GM21576 (cell line): ENCODE measurements at regions not wholly inside any gene's neighbourhood (a gene's known extent, or its start where the extent isn't known, plus 50 kb on each side); places are given as distances from the start of the nearest gene placed in this dataset.

Experiments
- ATAC-seq: cut with Tn5 transposase; IDR thresholded peaks from one replicate; pipeline ENCODE4 v1.9.1; 2021; ENCODE audit warnings: mild to moderate bottlenecking, moderate library complexity; ENCODE audit not compliant: unreplicated experiment

DNA sequence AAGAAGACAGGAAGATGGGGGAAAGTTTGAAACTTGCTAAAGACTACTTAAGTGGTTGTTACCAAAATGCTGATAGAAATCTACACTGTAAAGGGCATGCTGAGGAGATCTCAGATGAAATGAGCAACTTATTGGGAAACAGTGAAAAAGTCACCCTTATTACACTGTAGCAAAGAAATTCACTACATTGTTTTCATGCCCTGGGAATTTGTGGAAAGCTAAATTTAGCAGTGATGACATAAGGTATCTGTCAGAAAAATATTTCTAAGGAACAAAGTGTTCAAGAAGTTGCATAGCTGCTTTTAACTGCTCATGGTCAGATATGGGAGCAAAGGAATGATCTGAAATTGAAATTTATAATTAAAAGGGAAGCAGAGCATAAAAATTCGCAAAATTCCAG is 702.4 kb upstream of the LRRC4C start:
- ATAC-seq: no peak

DNA sequence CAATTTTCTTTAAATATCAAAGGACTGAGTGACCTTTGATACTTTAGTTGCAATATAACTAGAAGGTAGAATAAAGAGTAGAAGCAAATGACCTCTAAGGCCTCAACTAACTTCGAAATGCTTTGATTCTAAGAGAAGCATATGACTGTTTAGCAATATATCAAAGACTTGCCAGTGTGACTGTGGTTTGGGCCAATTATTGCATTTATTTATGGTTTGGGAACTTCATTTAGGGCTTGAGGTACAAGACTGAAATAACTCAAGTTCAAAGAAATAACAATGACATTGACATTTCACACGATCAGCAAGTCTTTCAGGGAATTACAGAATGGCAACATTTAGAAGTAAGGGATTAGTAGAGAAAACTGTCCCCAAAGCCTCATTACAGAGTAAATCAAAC is 709.7 kb upstream of the LRRC4C start:
- no peak for ATAC-seq

DNA sequence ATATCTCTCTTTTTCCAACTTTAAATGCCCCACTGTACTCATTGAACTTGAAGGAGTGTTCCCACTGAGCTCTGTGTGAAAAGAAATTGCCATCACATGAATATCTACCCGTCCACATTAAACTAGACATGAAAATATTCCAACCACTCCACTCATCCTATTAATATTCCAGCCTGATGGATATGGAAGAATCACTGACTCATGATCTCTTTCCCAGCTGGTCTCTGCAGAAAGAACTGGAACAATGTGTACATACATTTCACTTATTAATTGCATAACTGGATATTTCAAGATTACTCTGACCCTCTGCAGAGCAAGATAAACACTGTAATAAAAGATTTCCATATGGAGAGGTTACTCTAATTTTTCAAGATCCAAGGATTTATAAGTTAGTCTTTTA is 711.1 kb upstream of the LRRC4C start:
- no peak for ATAC-seq

DNA sequence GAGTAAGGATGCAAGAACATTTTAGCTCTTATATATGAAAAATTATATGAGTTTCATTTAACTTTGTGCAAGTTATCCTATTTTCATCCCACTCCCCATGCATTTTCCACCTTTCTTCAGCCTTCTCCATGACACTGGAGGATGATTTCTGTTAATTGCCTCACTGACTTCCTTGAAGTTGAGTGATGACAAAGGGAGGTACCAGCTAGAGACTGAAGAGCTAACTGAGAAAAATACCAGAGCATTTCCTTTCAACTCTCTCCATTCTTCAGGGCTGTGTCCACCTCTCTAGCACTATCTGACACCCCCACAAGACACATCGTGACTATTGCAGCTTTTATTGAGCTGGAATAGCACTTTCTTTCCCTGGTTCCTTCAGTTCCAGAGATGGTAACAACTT is 711.6 kb upstream of the LRRC4C start:
- ATAC-seq: no peak

DNA sequence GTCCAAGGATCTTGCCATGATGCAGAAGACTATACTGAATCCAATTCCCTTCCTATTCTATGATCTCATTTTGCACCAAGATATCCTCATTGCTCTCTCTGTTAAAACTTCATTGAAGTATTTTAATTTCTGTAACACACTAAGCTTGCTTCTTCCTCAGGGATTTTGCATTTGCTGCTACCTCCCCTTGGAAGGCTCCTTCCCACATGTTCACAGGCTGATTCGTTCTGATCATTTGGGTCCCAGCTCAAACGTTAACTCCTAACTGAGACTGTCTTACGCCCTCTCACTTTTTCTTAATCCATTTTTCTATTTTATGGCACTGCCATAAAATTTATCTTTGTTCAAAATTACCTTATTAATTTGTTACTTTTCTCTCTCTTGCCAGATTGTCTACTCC is 713.0 kb upstream of the LRRC4C start:
- no peak for ATAC-seq

DNA sequence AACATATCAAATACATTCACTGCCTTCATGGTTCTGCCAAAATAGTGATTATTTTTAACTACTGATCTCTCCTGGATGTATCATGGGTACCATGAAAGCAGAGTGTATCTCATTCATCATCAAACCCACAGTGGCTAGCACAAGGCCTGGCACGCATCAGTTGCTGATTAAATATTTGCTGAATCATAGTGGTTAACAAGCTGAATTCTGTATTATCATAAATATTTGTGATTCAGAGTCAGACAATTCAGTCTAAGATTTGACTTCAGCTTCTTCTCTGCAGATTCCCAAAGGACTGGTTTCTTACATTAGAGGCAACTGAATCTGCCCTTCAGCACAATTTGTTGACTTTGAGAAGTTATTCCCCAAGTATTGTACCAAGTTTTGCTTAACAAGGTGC is 715.8 kb upstream of the LRRC4C start:
- ATAC-seq: no peak

DNA sequence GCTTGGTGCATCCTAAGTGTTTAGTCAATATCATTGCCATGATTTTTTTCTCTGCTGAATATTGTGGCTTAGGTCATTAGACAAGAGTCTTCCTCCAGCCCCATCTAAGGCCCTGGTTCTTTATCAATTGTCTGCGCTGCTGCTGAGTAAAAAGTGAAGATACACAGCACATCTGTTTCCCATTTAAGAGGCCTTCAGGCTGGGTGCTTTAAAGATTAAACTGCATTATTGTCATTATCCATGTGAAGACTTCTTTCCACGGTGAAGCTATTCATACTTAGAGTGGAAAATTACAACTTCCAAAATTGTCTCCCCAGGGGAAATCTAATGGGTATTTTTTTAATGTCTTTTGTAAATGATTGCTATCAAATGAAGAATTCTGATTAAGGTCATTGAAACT is 719.8 kb upstream of the LRRC4C start:
- ATAC-seq: no peak

DNA sequence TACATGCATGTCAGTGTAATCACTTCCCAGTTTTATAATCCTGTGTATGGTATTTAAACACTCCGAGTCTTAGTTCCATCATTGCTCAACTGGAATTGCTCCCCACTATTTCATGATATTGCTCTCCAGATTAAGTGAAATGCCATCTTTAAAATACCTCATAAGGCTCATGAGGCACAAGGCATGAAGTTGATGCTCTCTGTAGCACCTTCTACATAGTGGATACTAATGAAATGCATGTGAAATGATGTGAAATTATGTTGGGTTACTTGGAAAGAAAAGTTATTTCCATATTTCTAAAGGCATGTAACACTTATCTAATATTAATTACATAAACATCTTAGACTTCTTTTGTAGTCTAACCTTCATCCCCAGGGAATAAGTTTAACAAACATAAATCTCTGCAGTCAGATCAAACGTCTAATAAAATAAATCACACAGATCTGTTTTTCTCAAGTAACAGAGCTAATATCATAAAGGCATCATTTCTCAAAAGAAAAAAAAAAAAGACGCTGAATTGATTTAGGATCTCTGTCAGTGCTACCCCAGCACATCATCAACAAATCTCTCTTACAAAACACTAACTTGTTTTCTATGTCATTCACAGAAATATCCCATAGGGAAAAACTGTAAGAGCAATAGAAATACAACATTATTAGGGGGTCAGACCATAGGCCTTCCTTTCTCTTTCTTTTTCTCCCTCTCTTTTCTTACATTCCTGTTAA is 736.0 kb upstream of the LRRC4C start:
- no peak for ATAC-seq

DNA sequence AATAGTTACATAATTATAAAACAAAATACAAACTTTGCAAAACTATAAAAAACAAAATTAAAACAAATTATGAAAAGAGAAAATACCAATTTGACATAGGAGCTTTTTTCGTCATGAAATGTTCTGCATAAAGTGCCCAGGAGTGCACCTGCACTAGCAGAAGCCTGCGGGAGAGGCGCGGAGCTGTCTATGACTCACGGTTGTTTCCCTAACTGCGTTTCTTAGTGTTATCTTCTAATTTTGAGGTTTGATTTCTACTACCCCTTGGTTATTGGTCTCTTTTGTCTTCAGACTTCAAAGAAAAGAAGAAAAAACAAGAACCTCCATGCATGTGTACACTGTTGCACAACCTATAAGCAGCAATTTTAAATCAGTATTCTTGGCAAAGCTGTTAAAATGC is 740.9 kb upstream of the LRRC4C start:
- ATAC-seq: no peak

DNA sequence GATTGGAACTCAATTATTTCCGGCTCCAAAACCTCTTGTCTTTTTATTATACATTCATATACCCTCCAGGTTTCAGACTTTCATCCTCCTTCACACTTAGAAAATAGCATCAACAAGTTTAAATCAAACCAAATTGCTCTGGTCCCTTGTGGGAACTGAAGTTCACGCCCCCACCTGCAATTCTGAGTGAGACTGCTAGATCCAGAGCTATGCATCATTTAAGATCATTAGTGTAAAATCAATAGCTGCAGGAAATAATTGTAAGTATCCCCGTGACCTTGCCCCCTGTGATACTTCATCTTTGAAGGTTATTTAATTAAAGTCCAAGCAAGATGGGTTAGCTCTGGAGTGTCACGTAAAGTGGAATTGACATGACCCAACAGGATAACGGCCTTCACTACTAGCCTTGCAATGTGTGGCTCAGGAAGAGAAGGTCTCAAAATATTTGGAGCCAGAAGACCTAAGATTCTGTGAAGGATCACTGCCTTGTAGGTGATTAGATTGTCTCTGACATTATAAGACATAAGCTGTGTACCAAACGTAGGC is 742.2 kb upstream of the LRRC4C start:
- no peak for ATAC-seq

DNA sequence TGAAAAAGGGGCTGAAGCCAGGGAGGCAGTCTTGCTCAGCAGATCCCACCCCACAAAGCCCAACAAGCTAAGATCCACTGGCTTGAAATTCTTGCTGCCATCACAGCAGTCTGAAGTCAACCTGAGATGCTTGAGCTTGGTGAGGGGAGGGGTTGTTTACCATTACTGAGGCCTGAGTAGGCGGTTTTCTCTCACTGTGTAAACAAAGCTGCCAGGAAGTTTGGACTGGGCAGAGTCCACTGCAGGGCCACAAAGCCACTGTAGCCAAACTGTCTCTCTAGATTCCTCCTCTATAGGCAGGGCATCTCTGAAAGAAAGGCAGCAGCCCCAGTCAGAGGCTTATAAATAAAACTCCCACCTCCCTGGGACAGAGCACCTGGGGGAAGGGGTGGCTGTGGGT is 746.1 kb upstream of the LRRC4C start:
- ATAC-seq: no peak

DNA sequence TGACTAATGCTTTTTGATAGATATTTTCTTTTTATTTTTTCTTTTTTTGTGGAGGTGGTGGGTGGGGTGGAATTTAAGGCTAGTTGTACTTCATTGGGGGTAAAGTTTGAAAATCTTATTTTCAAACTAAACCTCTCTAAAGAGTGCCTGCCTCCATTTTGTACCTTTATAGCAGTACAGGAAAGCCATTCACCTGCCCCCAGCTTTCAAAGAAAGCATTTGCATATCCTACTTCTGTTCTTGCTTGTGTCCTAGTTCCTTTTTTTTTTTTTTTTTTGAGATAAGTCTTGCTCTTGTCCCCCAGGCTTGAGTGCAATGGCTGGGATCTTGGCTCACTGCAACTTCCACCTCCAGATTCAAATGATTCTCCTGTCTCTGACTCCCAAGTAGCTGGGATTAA is 766.2 kb upstream of the LRRC4C start:
- ATAC-seq: no peak

DNA sequence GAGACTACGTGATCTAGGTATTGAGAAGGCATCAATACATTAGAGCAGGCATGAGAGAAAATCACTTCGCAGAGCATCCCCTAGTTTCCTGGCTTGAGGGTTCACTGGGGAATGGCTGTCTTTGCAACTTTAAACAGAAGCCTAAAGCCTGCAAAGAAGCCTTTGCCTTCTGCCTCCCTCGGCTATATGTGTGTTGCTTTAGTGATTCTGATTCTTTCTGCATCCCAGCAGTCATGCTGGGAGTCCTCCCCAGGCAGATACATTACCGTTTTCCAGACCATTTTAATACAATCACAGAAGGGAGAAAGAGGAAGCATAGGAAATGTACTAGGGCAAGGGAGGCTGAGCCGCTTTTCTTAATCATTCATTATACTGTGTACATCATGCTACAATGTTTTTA is 773.2 kb upstream of the LRRC4C start:
- no peak for ATAC-seq

DNA sequence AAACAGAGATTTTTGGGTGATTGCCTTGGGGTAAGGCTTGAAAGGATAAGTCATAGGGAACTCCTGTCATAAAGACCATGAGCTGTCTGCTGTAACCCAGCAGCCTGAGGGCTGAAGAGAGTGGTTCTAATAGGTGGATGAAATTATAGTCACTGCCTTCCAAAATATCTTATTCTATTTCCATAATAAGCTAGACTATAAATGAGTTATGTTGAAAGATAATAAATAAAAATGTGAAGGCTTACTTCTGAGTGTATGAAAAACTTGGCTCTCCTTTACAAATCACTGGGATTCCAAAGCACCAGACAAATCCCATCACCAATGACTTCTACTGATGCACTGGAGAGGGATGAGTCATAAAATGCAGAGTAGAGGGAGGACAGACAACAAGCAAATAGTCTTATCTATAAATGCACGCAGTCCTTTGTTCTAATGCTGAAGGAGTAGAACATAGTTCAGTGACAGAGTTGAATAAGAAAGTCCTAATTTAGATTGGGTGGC is 775.0 kb upstream of the LRRC4C start:
- ATAC-seq: no peak

DNA sequence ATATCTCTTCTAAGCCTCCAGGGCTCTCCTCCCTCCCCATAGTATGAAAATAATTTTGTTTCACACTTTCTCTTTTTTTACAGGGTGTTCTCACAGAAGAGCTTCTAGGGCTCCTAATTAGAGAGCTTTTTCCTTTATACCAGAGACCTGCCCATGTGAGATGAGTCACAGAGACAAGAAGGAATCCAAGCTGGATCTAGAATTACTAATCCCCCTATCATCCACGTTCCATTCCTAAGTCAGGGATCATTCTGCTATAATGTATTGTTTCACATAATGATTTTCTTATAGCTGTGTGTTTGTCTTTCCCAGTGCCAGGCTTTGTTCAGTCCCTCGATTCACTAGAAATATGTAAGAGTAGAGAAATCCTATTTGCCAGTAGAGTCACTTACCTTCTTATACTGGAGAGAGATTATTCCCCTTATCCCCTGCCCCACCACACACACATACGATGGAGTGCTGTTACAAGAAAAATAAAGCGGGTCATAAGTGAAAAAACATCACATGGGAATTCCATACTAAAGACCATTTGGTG is 778.3 kb upstream of the LRRC4C start:
- no peak for ATAC-seq

DNA sequence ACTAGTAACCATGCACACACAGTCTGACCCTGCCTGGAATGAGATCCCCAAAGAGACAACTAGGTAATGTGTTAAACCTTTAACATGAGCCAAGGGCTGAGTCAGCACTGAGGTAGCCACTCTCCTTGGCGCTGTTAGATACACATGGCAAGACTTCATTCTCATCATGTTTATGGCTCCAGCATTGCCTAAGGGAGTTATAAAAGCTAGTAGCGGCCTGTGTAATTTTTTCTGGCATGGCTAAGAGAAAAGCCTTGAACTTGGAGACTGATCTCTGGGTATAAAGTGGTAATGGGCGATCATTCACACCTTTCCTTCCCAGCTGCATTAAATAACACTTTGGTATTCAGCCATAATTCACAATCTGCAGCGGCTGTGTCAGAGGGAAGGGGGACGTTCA is 779.7 kb upstream of the LRRC4C start:
- no peak for ATAC-seq

DNA sequence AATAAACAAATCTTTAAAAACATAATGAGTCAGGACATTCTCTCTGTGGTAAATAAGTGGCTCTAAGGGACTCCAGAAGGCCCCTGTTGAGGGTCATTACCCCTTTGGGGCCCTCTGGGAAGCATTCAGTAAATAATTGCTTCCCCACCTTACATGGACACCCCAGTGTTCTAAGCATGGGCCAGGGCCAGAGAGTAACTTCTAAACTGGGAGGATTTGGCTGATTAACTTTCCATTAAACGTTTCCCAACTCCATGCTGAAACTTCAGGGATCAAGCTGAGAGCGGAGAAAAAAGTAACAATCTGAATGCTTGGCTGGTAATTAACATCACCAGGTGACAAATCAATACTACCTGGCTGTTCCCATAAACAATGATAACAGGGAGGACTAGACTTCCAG is 783.9 kb upstream of the LRRC4C start:
- no peak for ATAC-seq

DNA sequence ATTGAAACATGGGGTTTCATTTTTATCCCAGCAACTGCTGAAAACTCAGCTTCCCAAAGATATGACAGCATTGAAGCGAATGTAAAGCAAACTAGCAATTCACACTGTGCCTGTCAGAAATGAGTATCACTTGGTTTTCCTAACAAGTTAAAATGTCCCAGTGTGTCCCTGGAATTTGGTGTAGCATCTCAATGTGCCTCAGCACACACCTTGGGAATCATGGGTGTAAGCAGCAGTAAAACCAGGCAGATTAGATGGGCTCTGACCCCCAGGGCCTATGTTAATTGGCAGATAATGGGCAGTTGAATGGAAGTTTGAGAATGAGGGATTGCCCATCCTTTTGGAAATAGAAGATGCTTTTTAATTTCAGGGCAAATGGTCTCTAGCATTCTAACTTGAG is 784.9 kb upstream of the LRRC4C start:
- ATAC-seq: no peak

DNA sequence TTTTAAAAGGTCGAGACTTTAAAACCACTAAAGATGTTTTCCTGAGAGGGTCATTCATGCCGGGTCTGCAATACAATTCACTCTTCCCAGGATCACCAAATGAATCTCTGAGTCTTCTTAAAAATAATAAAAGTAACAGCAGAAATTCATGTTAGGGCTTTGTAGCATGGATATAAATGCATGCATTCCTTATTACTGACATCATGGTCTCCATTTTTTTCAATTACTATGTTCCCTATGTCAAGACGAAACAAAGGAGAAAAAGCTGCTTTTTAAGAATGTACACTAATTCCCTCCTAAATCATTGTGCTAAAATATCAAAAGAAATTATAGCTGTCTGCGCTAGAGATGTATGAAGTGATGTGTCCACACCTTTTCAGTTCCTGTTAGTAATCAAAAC is 789.9 kb upstream of the LRRC4C start:
- no peak for ATAC-seq

DNA sequence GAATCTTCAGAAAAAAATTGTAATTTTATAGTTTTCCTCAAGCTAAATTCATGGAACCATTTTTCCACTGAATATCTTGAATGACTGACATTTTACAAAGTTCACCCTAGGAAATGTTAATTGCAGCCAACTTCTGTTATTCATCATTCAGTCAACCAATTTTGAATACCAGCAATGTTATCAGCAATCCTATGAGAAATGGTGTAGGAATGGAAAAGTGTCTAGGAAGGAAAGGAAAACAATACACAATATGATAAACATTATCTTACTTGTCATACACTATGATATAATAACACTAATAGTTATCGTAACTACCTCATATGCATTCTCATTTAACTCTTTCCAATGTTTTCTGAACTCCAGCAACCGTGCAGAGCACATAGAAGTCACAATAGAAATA is 790.5 kb upstream of the LRRC4C start:
- no peak for ATAC-seq

DNA sequence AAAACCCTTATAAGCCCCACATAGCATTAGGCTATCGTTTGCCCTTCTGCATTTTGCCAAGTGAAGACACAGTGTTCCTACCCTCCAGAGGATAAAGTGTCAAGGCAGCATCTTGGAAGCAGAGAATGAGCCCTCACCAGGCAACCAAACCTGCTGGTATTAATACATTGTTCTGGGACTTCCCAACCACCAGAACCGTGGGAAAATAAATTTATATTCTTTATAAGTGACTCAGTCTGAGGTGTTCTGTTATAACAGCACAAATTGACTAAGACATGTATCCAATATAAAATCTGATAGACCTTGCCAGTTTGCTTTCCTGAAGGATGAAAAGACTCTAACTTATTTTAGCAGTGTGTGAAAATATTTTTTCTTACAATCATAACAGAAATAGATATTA is 792.5 kb upstream of the LRRC4C start:
- no peak for ATAC-seq

DNA sequence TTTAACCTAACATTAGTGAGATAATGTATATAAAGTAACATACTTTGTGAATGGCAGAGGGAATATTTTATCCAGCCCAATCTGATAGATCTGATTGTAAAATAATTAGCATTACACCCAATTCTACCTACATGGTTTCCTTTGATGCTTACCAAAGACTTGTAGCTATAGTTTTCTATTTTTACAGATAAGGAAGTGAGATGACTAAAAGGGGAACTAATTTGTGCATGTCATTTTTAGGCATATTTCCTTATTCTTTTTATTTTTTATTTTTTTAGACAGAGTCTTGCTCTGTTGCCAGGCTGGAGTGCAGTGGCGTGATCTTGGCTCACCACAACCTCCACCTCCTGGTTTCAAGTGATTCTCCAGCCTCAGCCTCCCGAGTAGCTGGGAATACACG is 793.7 kb upstream of the LRRC4C start:
- ATAC-seq: no peak

DNA sequence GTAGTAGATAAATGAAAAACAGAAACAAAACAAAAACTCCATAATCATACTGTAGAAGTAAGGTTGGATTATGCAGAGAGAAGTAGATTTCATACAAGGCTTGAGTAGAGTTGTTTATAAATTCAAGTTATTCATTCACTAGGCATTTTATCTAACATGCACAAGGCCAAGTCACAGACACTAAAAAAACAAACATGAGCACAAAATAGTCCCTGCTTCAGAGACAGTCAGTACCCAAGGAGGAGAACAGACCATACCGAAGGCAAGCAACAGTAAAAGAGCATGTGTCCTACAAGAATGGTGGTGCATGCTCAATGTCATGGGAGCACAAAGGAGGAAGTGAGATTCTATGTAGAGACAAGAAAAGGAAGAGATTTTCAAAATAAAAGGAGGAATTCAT is 796.5 kb upstream of the LRRC4C start:
- no peak for ATAC-seq
